ENCODE measurements at regions not wholly inside any gene's neighbourhood (a gene's known extent, or its start where the extent isn't known, plus 50 kb on each side); places are given as distances from the start of the nearest gene placed in this dataset.

DNA sequence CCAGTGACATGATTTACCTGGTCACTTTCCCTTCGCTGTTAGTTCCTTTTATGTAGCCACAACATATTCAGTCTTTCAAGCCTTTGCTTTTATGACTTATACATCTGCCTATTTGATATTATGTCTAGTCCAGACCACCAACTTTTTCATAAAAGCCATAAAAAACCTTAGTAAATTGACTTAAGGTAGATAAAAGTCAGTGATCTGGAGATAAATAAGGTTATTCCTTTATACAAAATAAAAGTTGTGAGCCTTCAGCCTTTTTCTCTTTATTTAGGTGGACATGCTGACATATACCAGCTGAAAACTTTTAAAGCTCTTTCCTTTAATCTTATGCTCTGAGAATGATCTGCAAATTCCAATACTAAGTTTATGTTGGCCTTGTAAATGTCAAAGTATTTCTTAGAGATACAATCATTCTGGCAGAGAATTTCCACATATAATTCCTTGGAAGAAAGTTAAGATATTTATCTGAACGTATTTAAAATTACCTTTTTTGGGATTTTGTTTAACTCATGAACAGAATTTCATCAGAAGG lies 690.4 kb upstream of the CHORDC1 start:
- TF ChIP-seq, protein P1, sequence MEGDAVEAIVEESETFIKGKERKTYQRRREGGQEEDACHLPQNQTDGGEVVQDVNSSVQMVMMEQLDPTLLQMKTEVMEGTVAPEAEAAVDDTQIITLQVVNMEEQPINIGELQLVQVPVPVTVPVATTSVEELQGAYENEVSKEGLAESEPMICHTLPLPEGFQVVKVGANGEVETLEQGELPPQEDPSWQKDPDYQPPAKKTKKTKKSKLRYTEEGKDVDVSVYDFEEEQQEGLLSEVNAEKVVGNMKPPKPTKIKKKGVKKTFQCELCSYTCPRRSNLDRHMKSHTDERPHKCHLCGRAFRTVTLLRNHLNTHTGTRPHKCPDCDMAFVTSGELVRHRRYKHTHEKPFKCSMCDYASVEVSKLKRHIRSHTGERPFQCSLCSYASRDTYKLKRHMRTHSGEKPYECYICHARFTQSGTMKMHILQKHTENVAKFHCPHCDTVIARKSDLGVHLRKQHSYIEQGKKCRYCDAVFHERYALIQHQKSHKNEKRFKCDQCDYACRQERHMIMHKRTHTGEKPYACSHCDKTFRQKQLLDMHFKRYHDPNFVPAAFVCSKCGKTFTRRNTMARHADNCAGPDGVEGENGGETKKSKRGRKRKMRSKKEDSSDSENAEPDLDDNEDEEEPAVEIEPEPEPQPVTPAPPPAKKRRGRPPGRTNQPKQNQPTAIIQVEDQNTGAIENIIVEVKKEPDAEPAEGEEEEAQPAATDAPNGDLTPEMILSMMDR (IDR thresholded peaks at IDR 0.05 in 4 of 5, conservative IDR thresholded peaks at IDR 0.05 in 1 of 5): no peak
- no peak for TF ChIP-seq POLR2A (IDR thresholded peaks at IDR 0.05)
